Esophagus (tissue), 2 donors: ENCODE measurements at regions not wholly inside any gene's neighbourhood (a gene's known extent, or its start where the extent isn't known, plus 50 kb on each side); places are given as distances from the start of the nearest gene placed in this dataset.

Experiments used
- H3K27ac ChIP-seq, 2 donors: one replicate each; pipeline ENCODE4 v1.5.1; 2013; ENCODE audit warnings: low read depth in 2 of 2, mild to moderate bottlenecking in 2 of 2, inconsistent platforms in 1 of 2, low read length in 1 of 2, moderate library complexity in 1 of 2
- H3K27me3 ChIP-seq, 2 donors: one replicate each; pipeline ENCODE4 v1.6.1; 2013; ENCODE audit warnings: low read length in 2 of 2, control low read depth in 1 of 2, mild to moderate bottlenecking in 1 of 2; ENCODE audit not compliant: insufficient read depth in 2 of 2, control insufficient read depth in 1 of 2
- H3K36me3 ChIP-seq, 2 donors: one replicate each; pipeline ENCODE4 v1.6.1; 2013; ENCODE audit warnings: low read length in 1 of 2; ENCODE audit not compliant: control insufficient read depth in 2 of 2, insufficient read depth in 2 of 2
- H3K4me1 ChIP-seq, 2 donors: one replicate each; pipeline ENCODE4 v1.6.1; 2013; ENCODE audit warnings: low read length in 1 of 2; ENCODE audit not compliant: control insufficient read depth in 2 of 2, insufficient read depth in 2 of 2
- H3K4me3 ChIP-seq, 2 donors: one replicate each; pipeline ENCODE4 v1.5.1; 2013; ENCODE audit warnings: low read length in 2 of 2, mild to moderate bottlenecking in 2 of 2, low read depth in 1 of 2, moderate library complexity in 1 of 2
- H3K9me3 ChIP-seq, 2 donors: one replicate each; pipeline ENCODE4 v1.6.1; 2013; ENCODE audit warnings: mild to moderate bottlenecking in 2 of 2, low read depth in 1 of 2, low read length in 1 of 2, moderate library complexity in 1 of 2; ENCODE audit not compliant: control insufficient read depth in 2 of 2, insufficient read depth in 1 of 2
- WGBS, 2 donors: extraction: QIAGEN DNeasy Blood & Tissue Kit; methylation state at CpG; one replicate each; pipeline ENCODE4 v1.1.7; 2013; 5-methylcytosine and 5-hydroxymethylcytosine counted together
- donor health status: healthy with polysubstance abuse.
- donor health status: Bipolar disorder and iron deficiency.

GRCh38 chr4:180682776-180683175, 1560.4 kb upstream of the TENM3 start:
- Histone ChIP-seq H3K27ac (no peak overlapping the region), H3K9me3 (no peaks in the 10 kb centered on the region), H3K36me3 (no peaks in the 10 kb centered on the region), H3K4me3 (no peak overlapping the region), H3K4me1 (no peaks in the 10 kb centered on the region), H3K27me3 (no peaks in the 10 kb centered on the region)
- 42 to 50% methylated on average over 2 of the region's 2 CpGs for WGBS, 2 donors

- Histone ChIP-seq H3K36me3 (no peaks in the 10 kb centered on the region), H3K9me3 (no peaks in the 10 kb centered on the region), H3K27ac (no peak overlapping the region), H3K27me3 (no peaks in the 10 kb centered on the region), H3K4me3 (no peak overlapping the region), H3K4me1 (no peaks in the 10 kb centered on the region)
- WGBS, 2 donors, result 88 to 89% methylated on average over 5 of the region's 5 CpGs
Measured at GRCh38 chr4:180683186-180683585, 1560.0 kb upstream of the TENM3 start.

- Histone ChIP-seq H3K4me3 (no peak overlapping the region), H3K27me3 (no peaks in the 10 kb centered on the region), H3K4me1 (no peaks in the 10 kb centered on the region), H3K36me3 (no peaks in the 10 kb centered on the region), H3K27ac (no peak overlapping the region), H3K9me3 (peaks cover 0 to 4% of the 10 kb centered on the region in 2 donors)
- 80 to 82% methylated on average over 2 of the region's 2 CpGs for WGBS, 2 donors
Measured at GRCh38 chr4:180688480-180688879, 1554.7 kb upstream of the TENM3 start.

GRCh38 chr4:180694875-180695274, 1548.3 kb upstream of the TENM3 start:
- Histone ChIP-seq H3K4me1 (no peaks in the 10 kb centered on the region), H3K27ac (no peak overlapping the region), H3K9me3 (peaks cover 3 to 4% of the 10 kb centered on the region in 2 donors), H3K27me3 (no peaks in the 10 kb centered on the region), H3K36me3 (no peaks in the 10 kb centered on the region), H3K4me3 (no peak overlapping the region)
- 51 to 55% methylated on average over 1 of the region's 1 CpG for WGBS, 2 donors

GRCh38 chr4:180695851-180696250, 1547.4 kb upstream of the TENM3 start:
- Histone ChIP-seq H3K4me1 (no peaks in the 10 kb centered on the region), H3K4me3 (no peak overlapping the region), H3K27ac (no peak overlapping the region), H3K9me3 (peaks cover 3 to 4% of the 10 kb centered on the region in 2 donors), H3K36me3 (no peaks in the 10 kb centered on the region), H3K27me3 (no peaks in the 10 kb centered on the region)
- 27 to 50% methylated on average over 1 of the region's 1 CpG for WGBS, 2 donors

GRCh38 chr4:180696460-180697092, 1546.6 kb upstream of the TENM3 start:
- H3K4me3 ChIP-seq, result no peak overlapping the region
- no peaks in the 10 kb centered on the region for H3K36me3 ChIP-seq
- H3K27me3 ChIP-seq, result no peaks in the 10 kb centered on the region
- H3K4me1 ChIP-seq, result no peaks in the 10 kb centered on the region
- 63 to 74% methylated on average over 3 of the region's 3 CpGs for WGBS, 2 donors
- H3K9me3 ChIP-seq, result peaks cover 3 to 4% of the 10 kb centered on the region in 2 donors
- H3K27ac ChIP-seq, result no peak overlapping the region

- Histone ChIP-seq H3K9me3 (peaks cover 0 to 3% of the 10 kb centered on the region in 2 donors), H3K36me3 (no peaks in the 10 kb centered on the region), H3K4me3 (no peak overlapping the region), H3K27ac (no peak overlapping the region), H3K4me1 (no peaks in the 10 kb centered on the region), H3K27me3 (no peaks in the 10 kb centered on the region)
- 79% methylated on average over 12 of the region's 12 CpGs for WGBS, 2 donors
Measured at GRCh38 chr4:180698550-180699195, 1544.5 kb upstream of the TENM3 start.

GRCh38 chr4:180706766-180707165, 1536.4 kb upstream of the TENM3 start:
- H3K36me3 ChIP-seq, result no peaks in the 10 kb centered on the region
- 67 to 81% methylated on average over 2 of the region's 2 CpGs for WGBS, 2 donors
- no peak overlapping the region for H3K4me3 ChIP-seq
- H3K4me1 ChIP-seq, result no peaks in the 10 kb centered on the region
- H3K27ac ChIP-seq, result no peak overlapping the region
- H3K27me3 ChIP-seq, result no peaks in the 10 kb centered on the region
- H3K9me3 ChIP-seq, result no peaks in the 10 kb centered on the region

GRCh38 chr4:180710628-180711337, 1532.4 kb upstream of the TENM3 start:
- Histone ChIP-seq H3K27me3 (no peaks in the 10 kb centered on the region), H3K27ac (no peak overlapping the region), H3K36me3 (no peaks in the 10 kb centered on the region), H3K4me1 (no peaks in the 10 kb centered on the region), H3K9me3 (no peaks in the 10 kb centered on the region), H3K4me3 (no peak overlapping the region)
- WGBS, 2 donors, result 51 to 56% methylated on average over 5 of the region's 5 CpGs
